ENCODE measurements at regions not wholly inside any gene's neighbourhood (a gene's known extent, or its start where the extent isn't known, plus 50 kb on each side); places are given as distances from the start of the nearest gene placed in this dataset.

DNA sequence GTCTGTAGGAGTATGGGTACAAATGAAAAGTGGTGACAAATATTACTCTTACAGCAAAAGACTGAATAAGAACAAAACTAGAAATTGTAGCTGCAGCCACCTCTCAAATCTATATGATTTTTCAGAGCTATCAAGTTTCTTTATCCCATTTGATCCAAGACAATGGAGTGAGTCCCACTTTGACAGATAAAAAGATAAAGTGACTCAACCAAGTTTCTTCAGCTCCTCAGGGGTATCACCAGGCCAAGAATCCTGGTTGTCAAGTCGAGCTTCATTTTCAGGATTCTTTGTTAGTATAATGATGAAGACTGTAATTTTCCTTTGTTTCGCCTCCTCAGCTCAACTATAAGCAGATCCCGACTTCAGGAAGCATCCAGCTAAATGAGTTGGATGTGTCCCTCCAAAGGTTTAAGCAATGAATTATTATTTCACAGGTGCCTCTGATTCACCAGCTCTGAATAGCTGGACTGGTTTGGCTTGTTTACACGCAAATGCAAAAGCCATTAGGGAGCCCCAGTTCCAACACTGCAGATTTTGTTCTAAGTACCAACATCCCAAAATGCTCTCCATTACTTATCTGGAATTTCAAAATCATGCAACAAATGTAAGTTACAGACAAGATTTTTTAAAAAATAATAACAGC, 238.9 kb downstream of the MAFB start:
- TF ChIP-seq, protein P1, sequence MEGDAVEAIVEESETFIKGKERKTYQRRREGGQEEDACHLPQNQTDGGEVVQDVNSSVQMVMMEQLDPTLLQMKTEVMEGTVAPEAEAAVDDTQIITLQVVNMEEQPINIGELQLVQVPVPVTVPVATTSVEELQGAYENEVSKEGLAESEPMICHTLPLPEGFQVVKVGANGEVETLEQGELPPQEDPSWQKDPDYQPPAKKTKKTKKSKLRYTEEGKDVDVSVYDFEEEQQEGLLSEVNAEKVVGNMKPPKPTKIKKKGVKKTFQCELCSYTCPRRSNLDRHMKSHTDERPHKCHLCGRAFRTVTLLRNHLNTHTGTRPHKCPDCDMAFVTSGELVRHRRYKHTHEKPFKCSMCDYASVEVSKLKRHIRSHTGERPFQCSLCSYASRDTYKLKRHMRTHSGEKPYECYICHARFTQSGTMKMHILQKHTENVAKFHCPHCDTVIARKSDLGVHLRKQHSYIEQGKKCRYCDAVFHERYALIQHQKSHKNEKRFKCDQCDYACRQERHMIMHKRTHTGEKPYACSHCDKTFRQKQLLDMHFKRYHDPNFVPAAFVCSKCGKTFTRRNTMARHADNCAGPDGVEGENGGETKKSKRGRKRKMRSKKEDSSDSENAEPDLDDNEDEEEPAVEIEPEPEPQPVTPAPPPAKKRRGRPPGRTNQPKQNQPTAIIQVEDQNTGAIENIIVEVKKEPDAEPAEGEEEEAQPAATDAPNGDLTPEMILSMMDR (IDR thresholded peaks at IDR 0.05), result no peak
- TF ChIP-seq POLR2AphosphoS5 (IDR thresholded peaks at IDR 0.05) (no peak), POLR2A (IDR thresholded peaks at IDR 0.05) (no peak), EP300 (IDR thresholded peaks at IDR 0.05) (no peak)
